ENCODE measurements at regions not wholly inside any gene's neighbourhood (a gene's known extent, or its start where the extent isn't known, plus 50 kb on each side); places are given as distances from the start of the nearest gene placed in this dataset.

- no peak for DNase-seq (ENCODE audit: low spot score)
Observed at GRCh38 chr6:79864421-79864820, 82.9 kb downstream of the ELOVL4 start.

- no peak for DNase-seq (ENCODE audit: low spot score)
Observed at GRCh38 chr6:79864001-79864400, 83.4 kb downstream of the ELOVL4 start.

DNA sequence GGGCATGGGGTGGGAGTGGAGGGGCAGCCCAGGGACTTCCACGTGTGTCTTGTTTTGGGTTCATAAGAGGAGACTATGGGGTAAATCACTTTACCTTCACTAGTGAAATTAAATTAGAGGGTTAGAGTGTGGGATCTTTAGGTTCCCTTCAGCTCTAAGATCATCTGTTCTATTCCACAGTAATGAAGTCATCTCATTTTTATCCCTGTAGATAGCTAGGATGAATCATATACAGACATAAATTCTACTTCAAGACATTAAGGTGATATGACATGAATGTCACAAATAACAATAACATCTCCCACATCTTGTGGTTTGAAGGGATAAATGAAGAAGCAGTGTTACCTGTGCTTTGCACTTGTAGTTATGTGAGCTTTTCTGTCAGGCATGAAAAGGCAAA lies 83.8 kb downstream of the ELOVL4 start:
- DNase-seq (ENCODE audit: low spot score) = no peak

GRCh38 chr6:79862711-79863110 lies 84.6 kb downstream of the ELOVL4 start:
- DNase-seq (ENCODE audit: low spot score) = no peak

GRCh38 chr6:79862126-79862525 lies 85.2 kb downstream of the ELOVL4 start:
- no peak for DNase-seq (ENCODE audit: low spot score)

- DNase-seq (ENCODE audit: low spot score) = no peak
Observed at GRCh38 chr6:79861023-79861422, 86.3 kb downstream of the ELOVL4 start.

DNA sequence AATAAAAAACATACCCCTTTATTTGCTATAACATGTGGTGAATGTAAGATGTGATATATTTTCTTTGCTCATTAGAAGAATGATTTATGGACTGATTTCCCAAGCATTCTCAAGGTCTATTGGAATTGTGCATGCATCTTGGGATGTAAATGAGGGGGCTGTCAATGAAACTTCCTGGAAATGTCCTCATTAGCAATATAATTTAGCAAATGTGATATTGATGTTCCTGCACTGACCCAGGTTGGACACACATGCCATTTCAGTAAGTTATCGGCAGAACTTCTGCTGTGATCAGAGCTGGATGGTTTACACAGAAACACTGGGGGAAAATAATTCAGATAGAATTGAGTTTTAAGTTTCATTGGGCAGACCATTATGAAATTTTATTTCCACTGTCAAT lies 99.9 kb downstream of the ELOVL4 start:
- DNase-seq (ENCODE audit: low spot score) = no peak

- DNase-seq (ENCODE audit: low spot score) = no peak
Observed at GRCh38 chr6:79842376-79843040, 104.8 kb downstream of the ELOVL4 start.

- DNase-seq (ENCODE audit: low spot score) = no peak
Observed at GRCh38 chr6:79841577-79842375, 105.6 kb downstream of the ELOVL4 start.

GRCh38 chr6:79838851-79839250 lies 108.5 kb downstream of the ELOVL4 start:
- no peak for DNase-seq (ENCODE audit: low spot score)

- DNase-seq (ENCODE audit: low spot score) = no peak
Observed at GRCh38 chr6:79833964-79834284, 113.4 kb downstream of the ELOVL4 start.

DNA sequence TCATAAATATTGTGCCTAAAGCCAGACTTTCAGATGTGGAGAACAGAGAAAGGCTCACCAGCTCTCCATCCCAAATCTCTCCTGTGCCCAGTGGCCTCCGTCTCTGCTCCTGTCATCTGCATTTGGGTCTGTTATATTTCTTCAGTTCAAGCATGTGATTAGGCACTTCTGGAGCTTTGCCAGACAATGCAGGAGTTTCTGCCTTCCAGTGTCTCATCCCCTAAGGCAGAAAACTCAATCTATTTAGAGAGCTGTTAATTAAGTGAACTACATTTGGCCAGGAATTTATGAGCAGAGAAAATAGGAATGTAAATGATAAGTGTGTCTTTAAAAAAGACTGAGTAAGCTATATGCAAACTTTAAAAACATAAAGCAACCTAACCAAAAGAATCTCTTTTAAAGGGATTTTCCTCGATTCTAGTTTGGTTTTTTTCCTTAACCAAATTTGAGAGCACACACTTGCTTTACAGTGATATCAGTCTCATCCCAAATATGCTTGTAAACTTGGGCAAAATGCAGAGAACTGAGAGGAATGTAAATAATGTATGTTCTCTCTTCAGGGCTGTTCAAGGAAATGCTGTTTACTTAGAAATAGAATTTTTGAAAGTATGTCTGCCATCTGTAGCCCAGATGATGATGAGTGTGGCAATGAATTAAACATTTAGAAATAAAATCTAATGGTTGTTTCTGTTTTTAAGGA lies 113.9 kb downstream of the ELOVL4 start:
- DNase-seq (ENCODE audit: low spot score) = no peak

DNA sequence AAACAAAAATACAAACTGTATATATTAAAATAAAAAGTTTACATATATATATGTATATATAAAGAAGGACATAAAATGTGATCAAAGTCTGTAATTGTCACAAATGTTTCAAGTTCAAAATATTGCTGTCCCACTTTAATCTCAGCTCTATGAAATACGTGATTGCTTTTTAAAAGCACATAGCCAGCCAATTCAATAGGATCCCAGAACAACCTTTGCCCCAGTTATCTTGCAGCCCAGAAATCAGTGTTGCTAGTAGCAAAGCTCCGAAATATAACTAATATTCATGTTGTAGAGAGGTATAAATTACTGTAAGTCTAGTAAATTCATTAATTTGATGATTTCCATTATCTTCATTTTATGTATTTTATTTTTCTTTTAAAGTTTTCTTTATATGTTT lies 114.6 kb downstream of the ELOVL4 start:
- no peak for DNase-seq (ENCODE audit: low spot score)

DNA sequence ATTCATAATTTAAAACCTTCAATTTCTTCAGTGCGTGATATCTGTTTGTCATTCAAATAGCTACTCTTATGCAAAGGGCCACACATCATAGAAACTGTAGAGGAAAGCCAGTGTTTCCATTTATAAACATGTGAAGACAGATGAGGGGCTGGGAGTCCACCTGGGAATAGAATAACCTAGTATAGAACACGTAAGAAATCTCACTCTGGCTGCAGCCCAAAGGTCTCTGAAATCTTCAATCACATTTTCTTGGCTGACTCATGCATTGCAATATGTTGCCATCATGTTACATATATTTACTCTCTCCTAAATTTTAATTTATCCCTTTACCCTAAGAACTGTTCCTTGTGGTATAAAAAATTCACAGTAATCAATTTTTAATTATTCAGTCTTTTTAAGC lies 123.2 kb downstream of the ELOVL4 start:
- no peak for DNase-seq (ENCODE audit: low spot score)

GRCh38 chr6:79821859-79822258 lies 125.5 kb downstream of the ELOVL4 start:
- no peak for DNase-seq (ENCODE audit: low spot score)

- DNase-seq (ENCODE audit: low spot score) = no peak
Observed at GRCh38 chr6:79818471-79818870, 128.9 kb downstream of the ELOVL4 start.

DNA sequence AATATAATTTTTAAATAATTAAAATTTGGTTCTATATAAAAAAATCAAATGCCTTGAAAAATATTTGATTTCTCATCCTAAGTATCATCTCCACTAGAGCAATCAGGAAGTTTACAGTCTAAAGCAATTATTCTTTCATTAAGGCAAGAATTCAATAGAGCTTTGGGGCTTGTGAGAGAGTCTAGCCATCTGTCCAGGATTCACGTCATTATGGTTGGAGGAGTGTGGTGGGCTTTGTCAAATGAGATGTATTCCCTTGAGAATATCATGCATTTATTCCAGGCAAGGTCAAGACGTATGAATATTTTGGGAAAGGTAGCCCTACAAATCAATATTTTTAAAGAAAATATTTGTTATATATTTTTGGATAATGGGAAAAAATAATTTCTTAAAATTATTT lies 132.4 kb downstream of the ELOVL4 start:
- DNase-seq (ENCODE audit: low spot score) = no peak

GRCh38 chr6:79813854-79814709 lies 133.3 kb downstream of the ELOVL4 start:
- DNase-seq (ENCODE audit: low spot score) = peak; percentile 30

- DNase-seq (ENCODE audit: low spot score) = no peak
Observed at GRCh38 chr6:79813143-79813850, 134.1 kb downstream of the ELOVL4 start.

DNA sequence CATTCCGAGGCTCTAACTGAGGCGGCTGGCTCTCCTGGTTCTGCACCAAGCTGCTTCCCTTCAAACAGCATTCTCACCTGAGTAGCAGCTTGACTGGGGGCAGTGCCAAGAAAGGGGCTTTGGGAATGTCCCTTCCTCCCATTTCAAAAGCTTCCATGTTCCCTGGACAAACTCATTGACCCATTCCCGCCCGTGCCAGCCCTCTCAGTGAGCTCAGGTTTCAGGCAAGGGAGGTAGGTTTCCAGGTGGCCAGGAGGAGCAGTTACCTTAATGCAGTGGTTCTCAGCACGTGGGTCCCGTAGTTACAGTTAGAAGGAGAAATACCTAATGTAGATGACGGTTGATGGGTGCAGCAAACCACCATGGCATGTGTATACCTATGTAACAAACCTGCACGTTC lies 135.2 kb downstream of the ELOVL4 start:
- DNase-seq (ENCODE audit: low spot score) = no peak

GRCh38 chr6:79810871-79811270 lies 136.5 kb downstream of the ELOVL4 start:
- DNase-seq (ENCODE audit: low spot score) = no peak
